ENCODE measurements at regions not wholly inside any gene's neighbourhood (a gene's known extent, or its start where the extent isn't known, plus 50 kb on each side); places are given as distances from the start of the nearest gene placed in this dataset.

DNA sequence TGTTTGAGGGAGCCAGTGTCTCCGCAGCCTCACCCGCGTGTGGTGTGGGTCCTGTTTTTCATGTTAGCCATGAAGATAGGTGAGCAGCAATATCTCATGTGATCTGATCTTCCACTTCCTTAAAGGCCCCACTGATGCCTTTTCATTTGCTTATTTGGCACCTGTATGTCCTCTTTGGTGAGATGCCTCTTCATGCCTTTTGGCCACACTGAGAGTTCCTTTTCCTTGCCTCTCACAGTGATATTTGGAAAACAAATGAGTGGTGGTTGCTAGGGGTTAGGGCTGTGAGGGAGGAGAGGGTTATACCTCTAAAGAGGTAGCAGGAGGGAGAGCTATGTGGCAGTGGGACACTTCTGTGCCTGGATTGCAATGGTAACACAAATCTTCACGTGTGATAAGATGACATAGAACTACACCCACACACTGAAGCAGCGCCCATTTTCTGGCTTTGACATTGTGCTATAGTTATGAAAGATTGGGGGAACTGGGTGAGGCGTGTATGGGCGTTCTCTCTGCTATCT lies 90.4 kb upstream of the TNS3 start:
- Histone ChIP-seq H2AFZ (ENCODE audit: low read depth, low read length) (no peak overlapping the region), H3K9me3 (ENCODE audit: low read length) (no peaks in the 10 kb centered on the region), H3K4me3 (ENCODE audit: low read length) (no peak overlapping the region), H3K27me3 (ENCODE audit: insufficient read depth, low read depth, low read length) (no peaks in the 10 kb centered on the region), H3K27ac (ENCODE audit: low read length) (no peak overlapping the region), H4K20me1 (ENCODE audit: insufficient read depth) (no peaks in the 10 kb centered on the region), H3K4me2 (ENCODE audit: low read length) (no peak overlapping the region), H3K79me2 (replicated peaks; ENCODE audit: insufficient read depth, low read length) (no peaks in the 10 kb centered on the region), H3K36me3 (ENCODE audit: insufficient read depth, low read length) (no peaks in the 10 kb centered on the region), H3K9me2 (ENCODE audit: insufficient read depth, low read length) (no peaks in the 10 kb centered on the region), H3K9ac (ENCODE audit: low read length) (no peak overlapping the region), H3F3A (ENCODE audit: insufficient read depth, low read length, poor library complexity, severe bottlenecking) (no peaks in the 10 kb centered on the region)
- TF ChIP-seq EP300 (conservative IDR thresholded peaks at IDR 0.05; ENCODE audit: poor library complexity, severe bottlenecking) (no peak), RAD21 (conservative IDR thresholded peaks at IDR 0.05) (no peak), TAF1 (IDR thresholded peaks at IDR 0.05; ENCODE audit: low read depth) (no peak), SMC3 (conservative IDR thresholded peaks at IDR 0.05; ENCODE audit: poor library complexity) (no peak), POLR2AphosphoS5 (IDR thresholded peaks at IDR 0.05) (no peak), MXI1 (conservative IDR thresholded peaks at IDR 0.05; ENCODE audit: poor library complexity, severe bottlenecking) (no peak), EZH2 (IDR thresholded peaks at IDR 0.05; ENCODE audit: borderline replicate concordance, insufficient read depth, low read length, poor library complexity, severe bottlenecking) (no peak)
- TF ChIP-seq, protein P1, sequence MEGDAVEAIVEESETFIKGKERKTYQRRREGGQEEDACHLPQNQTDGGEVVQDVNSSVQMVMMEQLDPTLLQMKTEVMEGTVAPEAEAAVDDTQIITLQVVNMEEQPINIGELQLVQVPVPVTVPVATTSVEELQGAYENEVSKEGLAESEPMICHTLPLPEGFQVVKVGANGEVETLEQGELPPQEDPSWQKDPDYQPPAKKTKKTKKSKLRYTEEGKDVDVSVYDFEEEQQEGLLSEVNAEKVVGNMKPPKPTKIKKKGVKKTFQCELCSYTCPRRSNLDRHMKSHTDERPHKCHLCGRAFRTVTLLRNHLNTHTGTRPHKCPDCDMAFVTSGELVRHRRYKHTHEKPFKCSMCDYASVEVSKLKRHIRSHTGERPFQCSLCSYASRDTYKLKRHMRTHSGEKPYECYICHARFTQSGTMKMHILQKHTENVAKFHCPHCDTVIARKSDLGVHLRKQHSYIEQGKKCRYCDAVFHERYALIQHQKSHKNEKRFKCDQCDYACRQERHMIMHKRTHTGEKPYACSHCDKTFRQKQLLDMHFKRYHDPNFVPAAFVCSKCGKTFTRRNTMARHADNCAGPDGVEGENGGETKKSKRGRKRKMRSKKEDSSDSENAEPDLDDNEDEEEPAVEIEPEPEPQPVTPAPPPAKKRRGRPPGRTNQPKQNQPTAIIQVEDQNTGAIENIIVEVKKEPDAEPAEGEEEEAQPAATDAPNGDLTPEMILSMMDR (IDR thresholded peaks at IDR 0.05; ENCODE audit: poor library complexity, severe bottlenecking): no peak
- TF ChIP-seq, protein P2, sequence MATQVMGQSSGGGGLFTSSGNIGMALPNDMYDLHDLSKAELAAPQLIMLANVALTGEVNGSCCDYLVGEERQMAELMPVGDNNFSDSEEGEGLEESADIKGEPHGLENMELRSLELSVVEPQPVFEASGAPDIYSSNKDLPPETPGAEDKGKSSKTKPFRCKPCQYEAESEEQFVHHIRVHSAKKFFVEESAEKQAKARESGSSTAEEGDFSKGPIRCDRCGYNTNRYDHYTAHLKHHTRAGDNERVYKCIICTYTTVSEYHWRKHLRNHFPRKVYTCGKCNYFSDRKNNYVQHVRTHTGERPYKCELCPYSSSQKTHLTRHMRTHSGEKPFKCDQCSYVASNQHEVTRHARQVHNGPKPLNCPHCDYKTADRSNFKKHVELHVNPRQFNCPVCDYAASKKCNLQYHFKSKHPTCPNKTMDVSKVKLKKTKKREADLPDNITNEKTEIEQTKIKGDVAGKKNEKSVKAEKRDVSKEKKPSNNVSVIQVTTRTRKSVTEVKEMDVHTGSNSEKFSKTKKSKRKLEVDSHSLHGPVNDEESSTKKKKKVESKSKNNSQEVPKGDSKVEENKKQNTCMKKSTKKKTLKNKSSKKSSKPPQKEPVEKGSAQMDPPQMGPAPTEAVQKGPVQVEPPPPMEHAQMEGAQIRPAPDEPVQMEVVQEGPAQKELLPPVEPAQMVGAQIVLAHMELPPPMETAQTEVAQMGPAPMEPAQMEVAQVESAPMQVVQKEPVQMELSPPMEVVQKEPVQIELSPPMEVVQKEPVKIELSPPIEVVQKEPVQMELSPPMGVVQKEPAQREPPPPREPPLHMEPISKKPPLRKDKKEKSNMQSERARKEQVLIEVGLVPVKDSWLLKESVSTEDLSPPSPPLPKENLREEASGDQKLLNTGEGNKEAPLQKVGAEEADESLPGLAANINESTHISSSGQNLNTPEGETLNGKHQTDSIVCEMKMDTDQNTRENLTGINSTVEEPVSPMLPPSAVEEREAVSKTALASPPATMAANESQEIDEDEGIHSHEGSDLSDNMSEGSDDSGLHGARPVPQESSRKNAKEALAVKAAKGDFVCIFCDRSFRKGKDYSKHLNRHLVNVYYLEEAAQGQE (IDR thresholded peaks at IDR 0.05; ENCODE audit: borderline replicate concordance): no peak

DNA sequence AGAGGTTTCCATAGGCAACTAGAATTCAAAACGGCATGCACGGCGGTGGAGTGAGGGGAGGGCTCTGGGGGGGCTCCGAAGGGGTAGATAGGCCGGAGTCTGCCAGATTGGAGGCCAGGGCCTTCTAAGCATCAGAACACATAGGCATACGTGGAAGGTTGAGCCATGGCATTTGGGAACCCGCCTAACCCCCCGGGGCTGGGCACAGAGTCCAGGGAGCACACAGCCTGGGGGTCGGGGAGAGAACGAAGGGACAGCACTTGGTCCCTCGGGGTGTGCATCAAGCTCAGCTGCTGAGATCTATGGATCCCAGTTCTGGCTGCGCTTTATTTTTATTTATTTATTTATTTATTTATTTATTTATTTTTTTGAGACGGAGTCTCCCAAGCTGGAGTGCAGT lies 89.4 kb upstream of the TNS3 start:
- Histone ChIP-seq H3K27ac (ENCODE audit: low read length) (no peak overlapping the region), H3K4me2 (ENCODE audit: low read length) (no peak overlapping the region), H3F3A (ENCODE audit: insufficient read depth, low read length, poor library complexity, severe bottlenecking) (no peaks in the 10 kb centered on the region), H3K9ac (ENCODE audit: low read length) (no peak overlapping the region), H3K4me3 (ENCODE audit: low read length) (no peak overlapping the region), H2AFZ (ENCODE audit: low read depth, low read length) (no peak overlapping the region), H3K9me3 (ENCODE audit: low read length) (no peaks in the 10 kb centered on the region), H3K36me3 (ENCODE audit: insufficient read depth, low read length) (no peaks in the 10 kb centered on the region), H3K9me2 (ENCODE audit: insufficient read depth, low read length) (no peaks in the 10 kb centered on the region), H3K79me2 (replicated peaks; ENCODE audit: insufficient read depth, low read length) (no peaks in the 10 kb centered on the region), H3K27me3 (ENCODE audit: insufficient read depth, low read depth, low read length) (no peaks in the 10 kb centered on the region), H4K20me1 (ENCODE audit: insufficient read depth) (no peaks in the 10 kb centered on the region)
- TF ChIP-seq TAF1 (IDR thresholded peaks at IDR 0.05; ENCODE audit: low read depth) (no peak), EZH2 (IDR thresholded peaks at IDR 0.05; ENCODE audit: borderline replicate concordance, insufficient read depth, low read length, poor library complexity, severe bottlenecking) (no peak), EP300 (conservative IDR thresholded peaks at IDR 0.05; ENCODE audit: poor library complexity, severe bottlenecking) (no peak), MXI1 (conservative IDR thresholded peaks at IDR 0.05; ENCODE audit: poor library complexity, severe bottlenecking) (no peak)
- TF ChIP-seq, protein P2 (IDR thresholded peaks at IDR 0.05; ENCODE audit: borderline replicate concordance): no peak

Data from neural cell (in vitro differentiated cells).